Stimulated activated CD8-positive, alpha-beta memory T cell treated with anti-CD3 and anti-CD28 coated beads, Interleukin-2, amount 100 ng/mL, for 1 hour (primary cell): ENCODE measurements at regions not wholly inside any gene's neighbourhood (a gene's known extent, or its start where the extent isn't known, plus 50 kb on each side); places are given as distances from the start of the nearest gene placed in this dataset.

Experiments used
- DNase-seq, 2 donors: peaks; one replicate each; pipeline ENCODE4 v3.0.0-alpha.2; 2020; ENCODE audit warnings: low read depth in 2 of 2

GRCh38 chr13:105788530-105788929, 746.9 kb downstream of the EFNB2 start:
- DNase-seq: no peak

GRCh38 chr13:105787632-105788031, 747.8 kb downstream of the EFNB2 start:
- no peak for DNase-seq

- no peak for DNase-seq
These were observed 750.0 kb downstream of the EFNB2 start for GRCh38 chr13:105785436-105785835.

- no peak for DNase-seq
These were observed 752.2 kb downstream of the EFNB2 start for GRCh38 chr13:105783261-105783660.

GRCh38 chr13:105778196-105778595, 757.3 kb downstream of the EFNB2 start:
- DNase-seq: no peak

GRCh38 chr13:105774739-105775460, 760.6 kb downstream of the EFNB2 start:
- no peak for DNase-seq

- DNase-seq: no peak
These were observed 761.5 kb downstream of the EFNB2 start for GRCh38 chr13:105773863-105774538.

GRCh38 chr13:105773241-105773640, 762.2 kb downstream of the EFNB2 start:
- no peak for DNase-seq

- no peak for DNase-seq
These were observed 771.0 kb downstream of the EFNB2 start for GRCh38 chr13:105764486-105764885.

- DNase-seq: no peak
These were observed 771.6 kb downstream of the EFNB2 start for GRCh38 chr13:105763851-105764250.

- DNase-seq: no peak
These were observed 773.4 kb downstream of the EFNB2 start for GRCh38 chr13:105762096-105762495.

- no peak for DNase-seq
These were observed 776.3 kb downstream of the EFNB2 start for GRCh38 chr13:105758918-105759860.

- DNase-seq: no peak
These were observed 794.7 kb downstream of the EFNB2 start for GRCh38 chr13:105740739-105741138.

GRCh38 chr13:105737688-105738087, 797.8 kb downstream of the EFNB2 start:
- no peak for DNase-seq

- no peak for DNase-seq
These were observed 800.2 kb downstream of the EFNB2 start for GRCh38 chr13:105735281-105735680.

- no peak for DNase-seq
These were observed 802.5 kb downstream of the EFNB2 start for GRCh38 chr13:105732806-105733529.

- DNase-seq: no peak
These were observed 809.6 kb downstream of the EFNB2 start for GRCh38 chr13:105725887-105726286.

- DNase-seq: no peak
These were observed 814.4 kb downstream of the EFNB2 start for GRCh38 chr13:105721016-105721415.

- no peak for DNase-seq
These were observed 815.6 kb downstream of the EFNB2 start for GRCh38 chr13:105719859-105720258.

- no peak for DNase-seq
These were observed 826.3 kb downstream of the EFNB2 start for GRCh38 chr13:105709181-105709580.

- no peak for DNase-seq
These were observed 831.6 kb downstream of the EFNB2 start for GRCh38 chr13:105703843-105704242.

GRCh38 chr13:105702441-105702840, 833.0 kb downstream of the EFNB2 start:
- no peak for DNase-seq
